ENCODE measurements at regions not wholly inside any gene's neighbourhood (a gene's known extent, or its start where the extent isn't known, plus 50 kb on each side); places are given as distances from the start of the nearest gene placed in this dataset.
"Not testable (repeated sequence)": the region's sequence is repeated elsewhere in the genome, so short reads cannot be mapped to it uniquely, and the experiment has no call there.

DNA sequence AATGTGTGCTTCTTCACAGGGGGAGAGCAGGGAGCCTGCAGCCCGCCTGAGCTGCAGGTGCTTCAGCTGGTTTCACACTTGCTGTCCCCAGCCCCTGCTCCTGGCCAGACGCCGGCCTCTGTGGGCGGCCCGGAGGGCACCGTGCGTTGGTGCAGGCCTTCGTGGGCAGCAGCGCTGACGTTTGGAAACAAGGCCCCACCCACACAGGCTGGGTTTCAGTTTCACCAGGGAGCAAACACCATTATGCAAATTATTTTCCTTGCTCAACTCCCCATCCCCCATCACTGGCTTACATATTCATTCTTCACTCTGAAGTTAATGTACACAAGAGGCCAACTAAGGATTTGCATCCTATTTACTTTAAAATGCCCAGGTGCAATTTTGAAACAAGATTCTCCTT lies 343.2 kb downstream of the BCL2L11 start:
- TF ChIP-seq, protein P1, sequence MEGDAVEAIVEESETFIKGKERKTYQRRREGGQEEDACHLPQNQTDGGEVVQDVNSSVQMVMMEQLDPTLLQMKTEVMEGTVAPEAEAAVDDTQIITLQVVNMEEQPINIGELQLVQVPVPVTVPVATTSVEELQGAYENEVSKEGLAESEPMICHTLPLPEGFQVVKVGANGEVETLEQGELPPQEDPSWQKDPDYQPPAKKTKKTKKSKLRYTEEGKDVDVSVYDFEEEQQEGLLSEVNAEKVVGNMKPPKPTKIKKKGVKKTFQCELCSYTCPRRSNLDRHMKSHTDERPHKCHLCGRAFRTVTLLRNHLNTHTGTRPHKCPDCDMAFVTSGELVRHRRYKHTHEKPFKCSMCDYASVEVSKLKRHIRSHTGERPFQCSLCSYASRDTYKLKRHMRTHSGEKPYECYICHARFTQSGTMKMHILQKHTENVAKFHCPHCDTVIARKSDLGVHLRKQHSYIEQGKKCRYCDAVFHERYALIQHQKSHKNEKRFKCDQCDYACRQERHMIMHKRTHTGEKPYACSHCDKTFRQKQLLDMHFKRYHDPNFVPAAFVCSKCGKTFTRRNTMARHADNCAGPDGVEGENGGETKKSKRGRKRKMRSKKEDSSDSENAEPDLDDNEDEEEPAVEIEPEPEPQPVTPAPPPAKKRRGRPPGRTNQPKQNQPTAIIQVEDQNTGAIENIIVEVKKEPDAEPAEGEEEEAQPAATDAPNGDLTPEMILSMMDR (conservative IDR thresholded peaks at IDR 0.05 in 1 of 2, IDR thresholded peaks at IDR 0.05 in 1 of 2; ENCODE audit: low read depth in 1 of 2, low read length in 2 of 2) = not testable (repeated sequence)
- TF ChIP-seq EZH2 (IDR thresholded peaks at IDR 0.05; ENCODE audit: low read length, missing control alignments) = not testable (repeated sequence)
